ENCODE measurements at regions not wholly inside any gene's neighbourhood (a gene's known extent, or its start where the extent isn't known, plus 50 kb on each side); places are given as distances from the start of the nearest gene placed in this dataset.
"Not testable (repeated sequence)": the region's sequence is repeated elsewhere in the genome, so short reads cannot be mapped to it uniquely, and the experiment has no call there.

- DNase-seq (ENCODE audit: low read depth, low spot score): no peak
- no peak overlapping the region for H3K27ac ChIP-seq
These were observed 582.4 kb upstream of the BRINP1 start for GRCh38 chr9:119951591-119951990.

GRCh38 chr9:119951090-119951489 lies 581.9 kb upstream of the BRINP1 start:
- no peak overlapping the region for H3K27ac ChIP-seq
- no peak for DNase-seq (ENCODE audit: low read depth, low spot score)

GRCh38 chr9:119945686-119946085 lies 576.5 kb upstream of the BRINP1 start:
- no peak for DNase-seq (ENCODE audit: low read depth, low spot score)
- H3K27ac ChIP-seq: no peak overlapping the region

- H3K27ac ChIP-seq: no peak overlapping the region
- DNase-seq (ENCODE audit: low read depth, low spot score): no peak
These were observed 571.9 kb upstream of the BRINP1 start for GRCh38 chr9:119941091-119941490.

GRCh38 chr9:119938871-119939270 lies 569.6 kb upstream of the BRINP1 start:
- no peak for DNase-seq (ENCODE audit: low read depth, low spot score)
- H3K27ac ChIP-seq: no peak overlapping the region

- no peak for DNase-seq (ENCODE audit: low read depth, low spot score)
- no peak overlapping the region for H3K27ac ChIP-seq
These were observed 565.3 kb upstream of the BRINP1 start for GRCh38 chr9:119934497-119934896.

- no peak overlapping the region for H3K27ac ChIP-seq
- no peak for DNase-seq (ENCODE audit: low read depth, low spot score)
These were observed 564.0 kb upstream of the BRINP1 start for GRCh38 chr9:119933191-119933590.

- no peak for DNase-seq (ENCODE audit: low read depth, low spot score)
These were observed 555.5 kb upstream of the BRINP1 start for GRCh38 chr9:119924736-119925135.

GRCh38 chr9:119917175-119917574 lies 547.9 kb upstream of the BRINP1 start:
- no peak for DNase-seq (ENCODE audit: low read depth, low spot score)
- no peak overlapping the region for H3K27ac ChIP-seq

More at GRCh38 chr9:119924736-119925135, 555.5 kb upstream of the BRINP1 start:
- H3K27ac ChIP-seq: no peak overlapping the region

GRCh38 chr9:119907056-119907455 lies 537.8 kb upstream of the BRINP1 start:
- no peak overlapping the region for H3K27ac ChIP-seq
- no peak for DNase-seq (ENCODE audit: low read depth, low spot score)

- no peak for DNase-seq (ENCODE audit: low read depth, low spot score)
- H3K27ac ChIP-seq: no peak overlapping the region
These were observed 536.5 kb upstream of the BRINP1 start for GRCh38 chr9:119905724-119906123.

- no peak for DNase-seq (ENCODE audit: low read depth, low spot score)
- no peak overlapping the region for H3K27ac ChIP-seq
These were observed 534.6 kb upstream of the BRINP1 start for GRCh38 chr9:119903851-119904250.

- H3K27ac ChIP-seq: no peak overlapping the region
- no peak for DNase-seq (ENCODE audit: low read depth, low spot score)
These were observed 533.4 kb upstream of the BRINP1 start for GRCh38 chr9:119902611-119903010.

- no peak for DNase-seq (ENCODE audit: low read depth, low spot score)
These were observed 529.1 kb upstream of the BRINP1 start for GRCh38 chr9:119898316-119898715.

GRCh38 chr9:119884438-119884837 lies 515.2 kb upstream of the BRINP1 start:
- DNase-seq (ENCODE audit: low read depth, low spot score): no peak
- H3K27ac ChIP-seq: no peak overlapping the region

More at GRCh38 chr9:119898316-119898715, 529.1 kb upstream of the BRINP1 start:
- H3K27ac ChIP-seq: no peak overlapping the region

GRCh38 chr9:119881898-119882297 lies 512.7 kb upstream of the BRINP1 start:
- H3K27ac ChIP-seq: no peak overlapping the region
- no peak for DNase-seq (ENCODE audit: low read depth, low spot score)

- H3K27ac ChIP-seq: no peak overlapping the region
- DNase-seq (ENCODE audit: low read depth, low spot score): no peak
These were observed 511.1 kb upstream of the BRINP1 start for GRCh38 chr9:119880361-119880760.

- no peak overlapping the region for H3K27ac ChIP-seq
These were observed 508.1 kb upstream of the BRINP1 start for GRCh38 chr9:119877306-119877705.

GRCh38 chr9:119873877-119874276 lies 504.6 kb upstream of the BRINP1 start:
- DNase-seq (ENCODE audit: low read depth, low spot score): no peak

More at GRCh38 chr9:119877306-119877705, 508.1 kb upstream of the BRINP1 start:
- DNase-seq (ENCODE audit: low read depth, low spot score): no peak

GRCh38 chr9:119870251-119870650 lies 501.0 kb upstream of the BRINP1 start:
- not testable (repeated sequence) for H3K27ac ChIP-seq; DNase-seq (ENCODE audit: low read depth, low spot score)

More at GRCh38 chr9:119873877-119874276, 504.6 kb upstream of the BRINP1 start:
- no peak overlapping the region for H3K27ac ChIP-seq

- no peak overlapping the region for H3K27ac ChIP-seq
- no peak for DNase-seq (ENCODE audit: low read depth, low spot score)
These were observed 499.5 kb upstream of the BRINP1 start for GRCh38 chr9:119868694-119869093.

GRCh38 chr9:119861842-119862241 lies 492.6 kb upstream of the BRINP1 start:
- H3K27ac ChIP-seq: no peak overlapping the region
- no peak for DNase-seq (ENCODE audit: low read depth, low spot score)

GRCh38 chr9:119859128-119859527 lies 489.9 kb upstream of the BRINP1 start:
- DNase-seq (ENCODE audit: low read depth, low spot score): no peak
- no peak overlapping the region for H3K27ac ChIP-seq
